ENCODE measurements at regions not wholly inside any gene's neighbourhood (a gene's known extent, or its start where the extent isn't known, plus 50 kb on each side); places are given as distances from the start of the nearest gene placed in this dataset.

DNA sequence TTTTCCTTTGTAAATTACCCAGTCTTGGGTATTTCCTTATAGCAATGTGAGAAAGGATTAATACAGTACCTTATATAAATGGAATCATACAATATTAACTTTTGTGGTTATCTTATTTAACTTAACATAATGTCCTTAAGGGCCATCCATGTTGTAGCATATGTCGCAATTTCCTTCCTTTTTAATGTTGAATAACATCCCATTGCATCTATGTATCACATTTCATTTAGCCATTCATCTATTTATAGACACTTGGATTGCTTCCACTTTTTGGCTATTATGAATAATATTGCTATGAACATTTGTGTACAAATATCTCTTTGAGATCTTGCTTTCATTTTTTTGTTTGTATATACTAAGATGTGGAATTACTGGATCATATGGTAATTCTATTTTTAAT is 342.2 kb downstream of the PDCD6IP start:
- Mint-ChIP-seq H3K36me3 (ENCODE audit: insufficient read depth, unreplicated experiment) (no peaks in the 10 kb centered on the region), H3K27me3 (ENCODE audit: insufficient read depth, unreplicated experiment) (peaks cover 3% of the 10 kb centered on the region), H3K4me1 (ENCODE audit: low read depth, unreplicated experiment) (no peaks in the 10 kb centered on the region), H3K4me3 (ENCODE audit: unreplicated experiment) (no peak overlapping the region), H3K27ac (ENCODE audit: unreplicated experiment) (no peak overlapping the region), H3K9me3 (ENCODE audit: unreplicated experiment) (peaks cover 10% of the 10 kb centered on the region)
- no peaks in the 10 kb centered on the region for H3K9me3 ChIP-seq
- ChIA-PET POLR2A (no interaction called here), CTCF (no interaction called here)
- no TSS peak for BruUV-seq (replicated peaks)
- DNase-seq, result no peak
- H3K36me3 ChIP-seq (ENCODE audit: control insufficient read depth, insufficient read depth, low read length), result no peaks in the 10 kb centered on the region
- H3K4me3 ChIP-seq (ENCODE audit: low read depth, low read length), result no peak overlapping the region
- no peaks in the 10 kb centered on the region for H3K27me3 ChIP-seq (replicated peaks; ENCODE audit: control insufficient read depth, insufficient read depth, low read length)
- TF ChIP-seq, protein P1, sequence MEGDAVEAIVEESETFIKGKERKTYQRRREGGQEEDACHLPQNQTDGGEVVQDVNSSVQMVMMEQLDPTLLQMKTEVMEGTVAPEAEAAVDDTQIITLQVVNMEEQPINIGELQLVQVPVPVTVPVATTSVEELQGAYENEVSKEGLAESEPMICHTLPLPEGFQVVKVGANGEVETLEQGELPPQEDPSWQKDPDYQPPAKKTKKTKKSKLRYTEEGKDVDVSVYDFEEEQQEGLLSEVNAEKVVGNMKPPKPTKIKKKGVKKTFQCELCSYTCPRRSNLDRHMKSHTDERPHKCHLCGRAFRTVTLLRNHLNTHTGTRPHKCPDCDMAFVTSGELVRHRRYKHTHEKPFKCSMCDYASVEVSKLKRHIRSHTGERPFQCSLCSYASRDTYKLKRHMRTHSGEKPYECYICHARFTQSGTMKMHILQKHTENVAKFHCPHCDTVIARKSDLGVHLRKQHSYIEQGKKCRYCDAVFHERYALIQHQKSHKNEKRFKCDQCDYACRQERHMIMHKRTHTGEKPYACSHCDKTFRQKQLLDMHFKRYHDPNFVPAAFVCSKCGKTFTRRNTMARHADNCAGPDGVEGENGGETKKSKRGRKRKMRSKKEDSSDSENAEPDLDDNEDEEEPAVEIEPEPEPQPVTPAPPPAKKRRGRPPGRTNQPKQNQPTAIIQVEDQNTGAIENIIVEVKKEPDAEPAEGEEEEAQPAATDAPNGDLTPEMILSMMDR (IDR thresholded peaks at IDR 0.05; ENCODE audit: insufficient read depth in 1 of 2, low read depth in 1 of 2, low read length in 1 of 2, severe bottlenecking in 1 of 2, unreplicated experiment in 1 of 2), result no peak
- no peaks in the 10 kb centered on the region for H3K4me1 ChIP-seq
- intact Hi-C loops (cut with micrococcal nuclease; ENCODE audit: unreplicated experiment), result no loop called here

DNA sequence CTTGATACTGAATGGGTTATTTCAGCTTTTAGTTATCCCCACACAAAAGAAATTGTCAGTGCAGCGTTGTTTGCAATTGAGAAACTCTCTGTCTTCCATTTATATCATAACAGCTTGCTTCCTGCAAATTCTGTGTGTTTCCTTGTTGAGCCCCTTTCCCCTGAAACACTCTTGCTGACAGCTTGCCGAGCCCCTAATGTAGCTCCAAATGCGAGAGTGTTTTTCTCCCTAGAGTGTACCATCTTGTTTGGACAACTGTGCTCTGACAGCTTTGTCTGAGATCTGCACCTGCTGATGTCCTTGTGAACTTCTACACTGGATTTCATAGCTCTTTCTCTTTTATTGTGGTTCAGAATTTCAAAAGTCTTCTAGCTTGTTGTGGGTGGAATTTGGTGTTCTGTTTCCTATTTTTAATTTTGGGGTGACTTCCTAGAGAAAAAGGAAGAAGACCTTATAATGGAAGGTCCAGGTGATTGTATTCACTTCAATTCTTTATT is 343.5 kb downstream of the PDCD6IP start:
- no peaks in the 10 kb centered on the region for H3K4me1 ChIP-seq
- intact Hi-C loops (cut with micrococcal nuclease; ENCODE audit: unreplicated experiment), result no loop called here
- BruUV-seq (replicated peaks), result no TSS peak
- Mint-ChIP-seq H3K4me1 (ENCODE audit: low read depth, unreplicated experiment) (no peaks in the 10 kb centered on the region), H3K9me3 (ENCODE audit: unreplicated experiment) (peaks cover 10% of the 10 kb centered on the region), H3K4me3 (ENCODE audit: unreplicated experiment) (no peak overlapping the region), H3K27ac (ENCODE audit: unreplicated experiment) (no peak overlapping the region), H3K36me3 (ENCODE audit: insufficient read depth, unreplicated experiment) (no peaks in the 10 kb centered on the region), H3K27me3 (ENCODE audit: insufficient read depth, unreplicated experiment) (peaks cover 3% of the 10 kb centered on the region)
- no peaks in the 10 kb centered on the region for H3K27me3 ChIP-seq (replicated peaks; ENCODE audit: control insufficient read depth, insufficient read depth, low read length)
- H3K36me3 ChIP-seq (ENCODE audit: control insufficient read depth, insufficient read depth, low read length), result no peaks in the 10 kb centered on the region
- TF ChIP-seq, protein P1 (IDR thresholded peaks at IDR 0.05; ENCODE audit: insufficient read depth in 1 of 2, low read depth in 1 of 2, low read length in 1 of 2, severe bottlenecking in 1 of 2, unreplicated experiment in 1 of 2), result no peak
- POLR2A ChIA-PET, result no interaction called here
- DNase-seq, result no peak
- no peak overlapping the region for H3K4me3 ChIP-seq (ENCODE audit: low read depth, low read length)
- H3K9me3 ChIP-seq, result no peaks in the 10 kb centered on the region
- CTCF ChIA-PET, result no interaction called here

DNA sequence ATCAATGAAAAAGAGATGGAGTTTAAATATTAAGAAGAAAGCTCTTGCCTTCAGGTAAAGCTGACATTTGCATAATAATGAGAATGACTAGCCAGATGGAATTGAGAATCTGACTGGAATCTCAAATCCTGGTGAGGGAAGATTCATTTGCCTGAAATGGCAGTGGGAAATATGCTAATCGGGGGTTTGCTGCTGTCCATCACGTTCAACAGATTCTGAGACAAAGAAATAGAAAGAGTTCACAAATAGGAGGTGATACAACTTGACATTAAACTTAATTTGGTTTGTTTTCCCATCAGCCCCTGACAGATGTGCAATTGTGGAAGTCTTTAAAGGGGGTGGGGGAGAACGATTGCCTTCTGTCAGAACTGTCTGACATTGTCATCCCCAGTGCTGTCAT is 347.4 kb downstream of the PDCD6IP start:
- no peaks in the 10 kb centered on the region for H3K9me3 ChIP-seq
- no peak overlapping the region for H3K4me3 Mint-ChIP-seq (ENCODE audit: unreplicated experiment)
- no peaks in the 10 kb centered on the region for H3K27me3 ChIP-seq (replicated peaks; ENCODE audit: control insufficient read depth, insufficient read depth, low read length)
- H3K27me3 Mint-ChIP-seq (ENCODE audit: insufficient read depth, unreplicated experiment), result peaks cover 7% of the 10 kb centered on the region
- no peaks in the 10 kb centered on the region for H3K4me1 ChIP-seq
- no peak overlapping the region for H3K4me3 ChIP-seq (ENCODE audit: low read depth, low read length)
- no peaks in the 10 kb centered on the region for H3K9me3 Mint-ChIP-seq (ENCODE audit: unreplicated experiment)
- DNase-seq, result no peak
- TF ChIP-seq, protein P1 (IDR thresholded peaks at IDR 0.05; ENCODE audit: insufficient read depth in 1 of 2, low read depth in 1 of 2, low read length in 1 of 2, severe bottlenecking in 1 of 2, unreplicated experiment in 1 of 2), result no peak
- POLR2A ChIA-PET, result no interaction called here
- no peaks in the 10 kb centered on the region for H3K36me3 Mint-ChIP-seq (ENCODE audit: insufficient read depth, unreplicated experiment)
- CTCF ChIA-PET, result no interaction called here
- intact Hi-C loops (cut with micrococcal nuclease; ENCODE audit: unreplicated experiment), result no loop called here
- H3K4me1 Mint-ChIP-seq (ENCODE audit: low read depth, unreplicated experiment), result no peaks in the 10 kb centered on the region
- no peak overlapping the region for H3K27ac Mint-ChIP-seq (ENCODE audit: unreplicated experiment)
- H3K36me3 ChIP-seq (ENCODE audit: control insufficient read depth, insufficient read depth, low read length), result no peaks in the 10 kb centered on the region
- no TSS peak for BruUV-seq (replicated peaks)

Data from Caco-2 (cell line).